GM12878 (cell line): ENCODE measurements at regions not wholly inside any gene's neighbourhood (a gene's known extent, or its start where the extent isn't known, plus 50 kb on each side); places are given as distances from the start of the nearest gene placed in this dataset.
"Not testable (repeated sequence)": the region's sequence is repeated elsewhere in the genome, so short reads cannot be mapped to it uniquely, and the experiment has no call there.

Experiments
- ATAC-seq: fragments of 200-7000 bp; cut with Tn5 transposase; 3 replicates; pipeline ENCODE4 v1.9.1; 2020; ENCODE audit warnings: mild to moderate bottlenecking, moderate library complexity
- BruUV-seq: library from RNA; stranded (reverse); fragments of 400-500 nt; replicated peaks from 2 replicates; lab custom pipeline; 2021; lab: Mats Ljungman, UMichigan
- CTCF ChIA-PET: fragments of 300-600 bp; sonication (Branson Sonifier 250); formaldehyde crosslinking; extraction: SDS; loops from one replicate; lab custom pipeline; 2021; ENCODE audit warnings: inconsistent platforms; lab: Yijun Ruan, JAX
- POLR2A ChIA-PET: fragments of 350-600 bp; formaldehyde crosslinking; extraction: SDS; loops from one replicate; lab custom pipeline; 2021; ENCODE audit warnings: inconsistent platforms; lab: Charles Lee
- RAD21 ChIA-PET: fragments of 300-600 bp; sonication (Branson Sonifier 250); formaldehyde crosslinking; loops from one replicate; lab custom pipeline; 2023; ENCODE audit warnings: antibody characterized with exemption; ENCODE audit not compliant: unreplicated experiment; lab: Charles Lee
- SMC1A ChIA-PET: fragments of 300-600 bp; sonication (Branson Sonifier 250); formaldehyde crosslinking; loops from one replicate; lab custom pipeline; 2023; ENCODE audit not compliant: unreplicated experiment, uncharacterized antibody; lab: Charles Lee
- DNase-seq: peaks from one replicate; pipeline ENCODE4 v3.0.0-alpha.2; 2011; ENCODE audit warnings: low read depth, low spot score
- FAIRE-seq: peaks from 3 replicates; lab custom pipeline; 2011; peaks lifted over from hg19 to GRCh38; lab: Jason Lieb, UNC
- H2AFZ ChIP-seq: 2 replicates; pipeline ENCODE4 v1.6.0; 2011; ENCODE audit warnings: low read depth, low read length, control low read depth; ENCODE audit not compliant: control insufficient read depth
- H3K27ac ChIP-seq: 2 replicates; pipeline ENCODE4 v1.5.1; 2011; ENCODE audit warnings: control low read depth; ENCODE audit not compliant: control insufficient read depth, insufficient read depth
- H3K27me3 ChIP-seq, 2 experiments: replicated peaks in 1 of 2; 2 replicates each; pipeline versions ENCODE4 v1.6.0 to v1.6.1; 2011; ENCODE audit warnings: low read length in 1 of 2; ENCODE audit not compliant: control insufficient read depth in 2 of 2, insufficient read depth in 2 of 2
- H3K36me3 ChIP-seq, 2 experiments: 2 replicates each; pipeline ENCODE4 v1.5.1; 2011; ENCODE audit warnings: low read length in 1 of 2; ENCODE audit not compliant: control insufficient read depth in 2 of 2, insufficient read depth in 2 of 2
- H3K4me1 ChIP-seq: 2 replicates; pipeline ENCODE4 v1.6.1; 2011; ENCODE audit warnings: mild to moderate bottlenecking, low read length, moderate library complexity, mixed read lengths; ENCODE audit not compliant: control insufficient read depth, insufficient read depth
- H3K4me2 ChIP-seq: 2 replicates; pipeline ENCODE4 v1.6.0; 2011; ENCODE audit warnings: control low read depth; ENCODE audit not compliant: control insufficient read depth, insufficient read depth
- H3K4me3 ChIP-seq: fragments of 200-600 bp; sonication (generic); 2 replicates; pipeline ENCODE4 v1.5.1; 2016
- H3K79me2 ChIP-seq: 2 replicates; pipeline ENCODE4 v1.6.0; 2011; ENCODE audit warnings: low read length; ENCODE audit not compliant: control insufficient read depth, insufficient read depth
- H3K9ac ChIP-seq: 2 replicates; pipeline ENCODE4 v1.8.0; 2011; ENCODE audit warnings: low read length, control low read depth, mixed read lengths; ENCODE audit not compliant: control insufficient read depth, insufficient read depth
- H3K9me3 ChIP-seq: replicated peaks from 3 replicates; pipeline ENCODE4 v1.5.1; 2011; ENCODE audit warnings: mild to moderate bottlenecking, low read length; ENCODE audit not compliant: control insufficient read depth, insufficient read depth
- H4K20me1 ChIP-seq: 2 replicates; pipeline ENCODE4 v1.6.0; 2011; ENCODE audit not compliant: control insufficient read depth, insufficient read depth
- WGBS: methylation state at CpG from one replicate; pipeline ENCODE4 v1.1.6; 2016; ENCODE audit warnings: low lambda C conversion rate; ENCODE audit not compliant: insufficient replicate concordance, insufficient coverage; ENCODE audit errors: missing lambda C conversion rate; 5-methylcytosine and 5-hydroxymethylcytosine counted together
- in situ Hi-C: fragments of 300-500 bp; cut with MboI; formaldehyde crosslinking; loops from 9 replicates; pipeline ENCODE4 v1.14.3; 2018; ENCODE audit warnings: mixed read lengths
- intact Hi-C: fragments of 100-400 bp; cut with micrococcal nuclease; formaldehyde crosslinking; loops from one replicate; pipeline ENCODE4 v1.14.2; 2022; ENCODE audit not compliant: unreplicated experiment

DNA sequence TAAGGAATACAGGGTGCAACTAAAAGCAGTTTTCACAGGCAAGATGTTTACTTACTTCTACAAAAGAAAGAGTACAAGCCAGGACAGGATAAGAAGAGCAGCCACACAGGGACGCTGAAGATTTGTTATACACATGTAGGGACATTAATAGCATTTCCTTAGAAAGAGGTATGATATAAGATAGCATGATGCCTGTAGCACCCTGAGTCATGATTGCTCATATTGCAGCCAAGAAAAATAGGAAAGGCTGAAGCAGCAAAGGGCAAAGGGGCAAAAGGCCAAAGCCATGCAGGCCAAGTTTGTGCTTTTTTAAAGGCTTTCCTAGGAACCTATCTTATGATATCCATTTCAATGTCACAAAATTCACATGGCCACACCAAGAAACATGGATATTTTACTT lies 552.0 kb upstream of the TPTE start:
- in situ Hi-C loops, result not testable (repeated sequence)
- 0% methylated on average over 1 of the region's 1 CpG for WGBS

DNA sequence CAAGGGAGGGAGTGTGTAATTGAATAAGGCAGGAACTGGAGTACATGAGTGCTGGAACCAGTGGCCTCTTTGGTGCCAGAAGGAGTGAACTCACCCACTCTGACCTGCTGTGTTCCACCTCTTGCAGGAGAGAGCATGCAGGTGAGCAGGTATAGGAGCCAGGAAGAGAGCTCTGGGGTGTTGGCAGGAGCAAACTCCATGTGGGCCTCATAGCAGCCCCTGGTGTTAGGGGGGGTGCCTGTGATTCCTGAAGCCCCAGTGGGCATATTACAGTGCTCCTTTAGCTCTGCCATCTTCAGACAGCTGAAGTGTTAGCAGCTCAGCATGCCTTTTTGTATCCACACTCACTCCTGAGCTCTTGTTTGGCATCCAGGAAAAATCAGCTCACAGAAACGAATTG lies 549.4 kb upstream of the TPTE start:
- WGBS, result 0% methylated on average over 1 of the region's 1 CpG
- H3K79me2 ChIP-seq, H4K20me1 ChIP-seq, CTCF ChIA-PET, in situ Hi-C loops, intact Hi-C loops, BruUV-seq, SMC1A ChIA-PET, H3K36me3 ChIP-seq, H3K27ac ChIP-seq, POLR2A ChIA-PET, H3K9ac ChIP-seq, FAIRE-seq, H3K4me1 ChIP-seq, H3K4me2 ChIP-seq, H3K4me3 ChIP-seq, H3K27me3 ChIP-seq, ATAC-seq, RAD21 ChIA-PET, DNase-seq, H2AFZ ChIP-seq, H3K9me3 ChIP-seq: not testable (repeated sequence)

More for the DNA sequence above, 552.0 kb upstream of the TPTE start:
- ATAC-seq, H3K4me3 ChIP-seq, H3K27ac ChIP-seq, H3K9me3 ChIP-seq, H3K4me2 ChIP-seq, H3K9ac ChIP-seq, intact Hi-C loops, SMC1A ChIA-PET, H4K20me1 ChIP-seq, H3K4me1 ChIP-seq, RAD21 ChIA-PET, CTCF ChIA-PET, H2AFZ ChIP-seq, H3K36me3 ChIP-seq, H3K27me3 ChIP-seq, POLR2A ChIA-PET, H3K79me2 ChIP-seq, BruUV-seq, FAIRE-seq, DNase-seq: not testable (repeated sequence)

- POLR2A ChIA-PET, intact Hi-C loops, H3K36me3 ChIP-seq, H2AFZ ChIP-seq, H3K9ac ChIP-seq, H3K27me3 ChIP-seq, ATAC-seq, H3K79me2 ChIP-seq, SMC1A ChIA-PET, CTCF ChIA-PET, FAIRE-seq, H3K27ac ChIP-seq, H3K4me3 ChIP-seq, DNase-seq, RAD21 ChIA-PET, H3K9me3 ChIP-seq, in situ Hi-C loops, H3K4me1 ChIP-seq, BruUV-seq, H4K20me1 ChIP-seq, H3K4me2 ChIP-seq: not testable (repeated sequence)
- 1% methylated on average over 4 of the region's 4 CpGs for WGBS
Observed at GRCh38 chr21:9978371-9978770, 543.0 kb upstream of the TPTE start.

- H3K27me3 ChIP-seq, ATAC-seq, in situ Hi-C loops, H3K4me3 ChIP-seq, RAD21 ChIA-PET, H3K9ac ChIP-seq, H3K27ac ChIP-seq, H2AFZ ChIP-seq, BruUV-seq, FAIRE-seq, DNase-seq, CTCF ChIA-PET, H3K4me2 ChIP-seq, POLR2A ChIA-PET, H4K20me1 ChIP-seq, H3K36me3 ChIP-seq, intact Hi-C loops, H3K9me3 ChIP-seq, SMC1A ChIA-PET, H3K79me2 ChIP-seq, H3K4me1 ChIP-seq: not testable (repeated sequence)
- WGBS, result 0% methylated on average over 2 of the region's 2 CpGs
Observed at GRCh38 chr21:9997507-9997906, 523.9 kb upstream of the TPTE start.
